SH-SY5Y (cell line): ENCODE measurements at regions not wholly inside any gene's neighbourhood (a gene's known extent, or its start where the extent isn't known, plus 50 kb on each side); places are given as distances from the start of the nearest gene placed in this dataset.

ENCODE experiments used
- GATA2 ChIP-seq: IDR thresholded peaks from 2 replicates; pipeline ENCODE4 v1.6.1; 2011; ENCODE audit warnings: mild to moderate bottlenecking, low read depth, low read length
- GATA3 ChIP-seq: IDR thresholded peaks from 2 replicates; pipeline ENCODE4 v1.6.1; 2011; ENCODE audit warnings: low read depth, mild to moderate bottlenecking, low read length, moderate library complexity

GRCh38 chr9:27924502-27924901, 351.2 kb upstream of the C9orf72 start:
- TF ChIP-seq GATA2 (no peak), GATA3 (no peak)
